ENCODE measurements at regions not wholly inside any gene's neighbourhood (a gene's known extent, or its start where the extent isn't known, plus 50 kb on each side); places are given as distances from the start of the nearest gene placed in this dataset.

GRCh38 chr2:128390991-128391630 is 72.4 kb upstream of the HS6ST1 start:
- TF ChIP-seq CTCF (IDR thresholded peaks at IDR 0.05; ENCODE audit: extremely low read depth in 1 of 2, insufficient read depth in 1 of 2, low read depth in 1 of 2, low read length in 2 of 2) (no peak), POLR2A (IDR thresholded peaks at IDR 0.05; ENCODE audit: low read depth, low read length) (no peak), POLR2AphosphoS5 (IDR thresholded peaks at IDR 0.05; ENCODE audit: insufficient read depth, low read depth, low read length) (no peak), EZH2 (IDR thresholded peaks at IDR 0.05; ENCODE audit: borderline replicate concordance, low read depth, low read length, severe bottlenecking) (no peak), MAX (IDR thresholded peaks at IDR 0.05; ENCODE audit: insufficient read depth, insufficient read length) (no peak), MYC (IDR thresholded peaks at IDR 0.05; ENCODE audit: low read depth, low read length) (no peak)
